Stomach smooth muscle (tissue), 2 donors: ENCODE measurements at regions not wholly inside any gene's neighbourhood (a gene's known extent, or its start where the extent isn't known, plus 50 kb on each side); places are given as distances from the start of the nearest gene placed in this dataset.

Experiments
- H3K27ac ChIP-seq: one replicate; pipeline ENCODE4 v1.7.0; 2013; ENCODE audit warnings: mild to moderate bottlenecking, low read length, inconsistent platforms
- H3K27me3 ChIP-seq, 2 donors: one replicate each; pipeline ENCODE4 v1.7.0; 2013; ENCODE audit warnings: low read length in 2 of 2; ENCODE audit not compliant: insufficient read depth in 2 of 2, control insufficient read depth in 1 of 2
- H3K36me3 ChIP-seq, 2 donors: one replicate each; pipeline ENCODE4 v1.7.0; 2013; ENCODE audit warnings: low read length in 2 of 2; ENCODE audit not compliant: control insufficient read depth in 2 of 2, insufficient read depth in 2 of 2
- H3K4me1 ChIP-seq: one replicate; pipeline ENCODE4 v1.7.0; 2013; ENCODE audit warnings: low read length; ENCODE audit not compliant: control insufficient read depth, insufficient read depth
- H3K4me3 ChIP-seq, 2 donors: one replicate each; pipeline ENCODE4 v1.7.0; 2013; ENCODE audit warnings: low read length in 2 of 2
- H3K9ac ChIP-seq, 2 donors: one replicate each; pipeline ENCODE4 v1.7.0; 2013; ENCODE audit warnings: low read length in 2 of 2, mild to moderate bottlenecking in 1 of 2
- H3K9me3 ChIP-seq, 2 donors: one replicate each; pipeline ENCODE4 v1.7.0; 2013; ENCODE audit warnings: low read length in 2 of 2; ENCODE audit not compliant: control insufficient read depth in 2 of 2
- donor health status: healthy.
- donor health status: Pancreatic carcinoma.

DNA sequence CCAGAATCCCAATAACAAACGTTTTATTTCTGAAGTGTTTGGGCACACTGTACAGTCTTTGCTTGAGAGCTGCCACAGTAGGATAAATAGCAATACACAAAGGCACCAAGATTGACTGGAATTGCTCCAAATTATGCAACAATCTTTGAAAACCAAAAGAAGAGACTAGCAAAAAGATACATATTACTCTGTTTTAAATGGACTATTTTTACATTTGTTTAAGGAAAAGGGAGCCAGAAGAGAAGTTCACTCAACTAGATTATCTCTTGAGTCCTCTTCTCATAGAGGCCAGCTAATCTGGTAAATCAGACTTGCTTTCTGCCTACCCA lies 385.0 kb upstream of the SLC30A5 start:
- no peak overlapping the region for H3K9ac ChIP-seq
- no peak overlapping the region for H3K4me3 ChIP-seq
- no peak overlapping the region for H3K27ac ChIP-seq
- H3K36me3 ChIP-seq = no peaks in the 10 kb centered on the region
- H3K4me1 ChIP-seq = no peaks in the 10 kb centered on the region
- no peaks in the 10 kb centered on the region for H3K9me3 ChIP-seq
- no peaks in the 10 kb centered on the region for H3K27me3 ChIP-seq

DNA sequence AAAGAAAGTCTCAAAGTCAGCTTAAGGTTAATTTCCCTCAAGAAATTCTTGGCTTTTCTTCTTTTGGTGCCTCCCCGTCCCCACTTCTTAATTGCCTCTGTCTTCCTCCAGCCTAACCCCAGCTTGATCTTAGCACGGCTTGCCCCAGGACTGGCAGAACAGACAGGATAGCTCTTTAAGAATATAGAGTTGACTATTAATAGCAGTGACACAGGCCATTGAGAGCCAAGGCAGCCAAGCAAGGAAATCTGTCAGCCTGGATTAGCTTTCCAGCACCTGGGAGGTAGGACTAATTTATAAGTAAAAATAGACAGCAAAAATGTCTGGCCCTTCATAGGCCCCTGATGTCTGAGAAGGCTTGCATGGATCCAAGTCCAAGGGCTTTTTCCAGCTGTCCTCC lies 384.6 kb upstream of the SLC30A5 start:
- Histone ChIP-seq H3K4me3 (no peak overlapping the region), H3K27ac (no peak overlapping the region), H3K9ac (no peak overlapping the region), H3K4me1 (no peaks in the 10 kb centered on the region), H3K36me3 (no peaks in the 10 kb centered on the region), H3K9me3 (no peaks in the 10 kb centered on the region), H3K27me3 (no peaks in the 10 kb centered on the region)

- H3K9ac ChIP-seq = no peak overlapping the region
- no peak overlapping the region for H3K27ac ChIP-seq
- H3K36me3 ChIP-seq = no peaks in the 10 kb centered on the region
- no peaks in the 10 kb centered on the region for H3K4me1 ChIP-seq
- no peak overlapping the region for H3K4me3 ChIP-seq
- no peaks in the 10 kb centered on the region for H3K27me3 ChIP-seq
- H3K9me3 ChIP-seq = no peaks in the 10 kb centered on the region
Measured at GRCh38 chr5:68710514-68710913, 383.3 kb upstream of the SLC30A5 start.

DNA sequence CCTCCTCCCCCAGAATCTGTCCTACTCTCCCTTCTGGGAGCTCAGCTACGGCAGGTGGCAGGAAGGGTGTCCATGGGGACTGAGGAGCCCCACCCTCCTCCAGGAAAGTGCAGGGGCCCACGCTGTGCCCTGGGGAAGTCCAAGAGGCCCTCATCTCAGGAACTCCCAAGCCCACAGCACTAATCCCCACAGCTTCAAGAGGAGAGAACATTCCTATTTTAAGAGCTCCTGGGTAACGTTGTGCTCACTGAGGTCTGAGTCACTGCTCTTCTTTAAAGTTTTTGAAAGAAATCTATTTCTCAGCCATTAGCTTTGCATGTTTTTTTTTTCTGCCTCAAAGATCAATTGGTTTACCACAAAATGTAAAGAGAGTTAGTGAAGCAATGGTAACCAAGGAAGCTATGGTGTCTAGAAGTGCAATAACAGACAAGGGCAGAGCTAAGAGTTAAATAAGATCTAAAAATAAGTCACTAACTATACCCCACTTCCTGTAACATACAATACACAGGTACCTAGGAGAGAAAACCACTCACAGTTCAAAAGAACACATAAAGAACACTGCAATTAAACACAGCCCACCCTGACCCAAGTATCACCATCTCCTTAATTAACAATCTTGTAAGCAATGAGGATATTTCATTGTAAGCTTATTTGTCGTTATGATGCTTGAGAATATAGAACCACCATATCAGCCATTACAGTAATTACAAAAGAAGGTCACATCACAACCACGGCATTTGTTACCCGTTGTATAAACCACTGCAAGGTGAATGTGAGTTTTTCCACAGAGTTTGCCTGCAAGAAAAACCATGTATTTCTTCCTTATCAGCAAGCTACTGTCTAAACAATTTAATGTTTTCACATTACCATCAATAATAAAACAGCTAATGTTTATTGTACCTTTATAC lies 382.3 kb upstream of the SLC30A5 start:
- Histone ChIP-seq H3K27ac (no peak overlapping the region), H3K9ac (no peak overlapping the region), H3K36me3 (no peaks in the 10 kb centered on the region), H3K9me3 (no peaks in the 10 kb centered on the region), H3K4me1 (no peaks in the 10 kb centered on the region), H3K4me3 (no peak overlapping the region), H3K27me3 (no peaks in the 10 kb centered on the region)

DNA sequence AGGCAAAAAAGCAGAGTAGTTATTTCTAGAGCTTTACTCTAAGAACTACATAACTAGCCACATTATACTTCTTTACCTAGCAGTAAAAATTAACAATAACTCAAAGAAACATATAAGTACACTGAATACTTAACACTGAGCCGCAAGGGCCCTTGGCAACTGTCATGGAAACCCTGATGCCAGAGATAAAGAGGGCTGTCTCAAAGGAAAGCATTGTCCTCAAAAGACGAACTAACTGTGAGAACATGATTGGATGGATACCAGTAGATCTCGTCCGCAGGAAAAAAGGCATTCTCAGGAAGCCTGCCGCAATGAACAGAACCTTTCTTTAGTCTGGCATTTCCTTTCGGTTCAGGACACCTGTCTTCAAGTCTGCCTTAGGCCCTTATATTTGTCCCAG lies 379.0 kb upstream of the SLC30A5 start:
- H3K4me3 ChIP-seq = no peak overlapping the region
- no peaks in the 10 kb centered on the region for H3K27me3 ChIP-seq
- H3K9ac ChIP-seq = no peak overlapping the region
- H3K9me3 ChIP-seq = no peaks in the 10 kb centered on the region
- no peak overlapping the region for H3K27ac ChIP-seq
- no peaks in the 10 kb centered on the region for H3K36me3 ChIP-seq
- no peaks in the 10 kb centered on the region for H3K4me1 ChIP-seq

DNA sequence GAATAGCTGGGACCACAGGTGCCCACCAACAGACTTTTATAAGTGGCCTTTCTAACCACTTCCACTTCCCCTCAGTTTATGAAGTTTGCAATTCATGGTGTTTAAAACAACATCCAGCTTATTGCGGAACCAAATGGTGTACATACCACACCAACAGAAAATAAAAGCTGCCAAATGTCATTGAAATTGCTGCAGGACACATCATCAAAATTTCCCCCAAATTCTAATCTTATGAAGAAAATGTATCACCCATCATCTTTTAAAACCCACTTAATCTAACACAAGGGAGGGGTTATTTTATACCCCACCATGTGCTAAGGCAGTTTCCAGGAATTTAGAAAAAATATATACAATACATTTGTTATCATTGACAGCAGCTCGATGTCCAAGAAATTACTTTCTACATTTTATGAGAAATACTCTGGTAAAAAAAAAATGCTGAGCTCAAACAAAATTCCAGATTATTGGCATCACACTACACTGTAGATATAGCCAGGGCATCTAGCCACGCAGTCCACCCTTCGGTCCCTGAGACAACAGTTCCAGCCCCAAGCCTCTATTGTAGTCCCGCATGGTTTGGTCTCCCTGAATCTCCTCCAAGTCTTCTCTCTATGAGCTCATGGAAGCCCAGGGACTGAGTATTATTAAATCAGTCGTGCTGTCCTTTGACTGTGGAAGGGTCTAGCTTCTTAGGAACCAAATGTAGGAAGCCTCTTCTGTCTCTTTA lies 372.8 kb upstream of the SLC30A5 start:
- no peaks in the 10 kb centered on the region for H3K9me3 ChIP-seq
- H3K27ac ChIP-seq = no peak overlapping the region
- no peaks in the 10 kb centered on the region for H3K27me3 ChIP-seq
- H3K36me3 ChIP-seq = no peaks in the 10 kb centered on the region
- H3K4me1 ChIP-seq = no peaks in the 10 kb centered on the region
- H3K4me3 ChIP-seq = no peak overlapping the region
- H3K9ac ChIP-seq = no peak overlapping the region

DNA sequence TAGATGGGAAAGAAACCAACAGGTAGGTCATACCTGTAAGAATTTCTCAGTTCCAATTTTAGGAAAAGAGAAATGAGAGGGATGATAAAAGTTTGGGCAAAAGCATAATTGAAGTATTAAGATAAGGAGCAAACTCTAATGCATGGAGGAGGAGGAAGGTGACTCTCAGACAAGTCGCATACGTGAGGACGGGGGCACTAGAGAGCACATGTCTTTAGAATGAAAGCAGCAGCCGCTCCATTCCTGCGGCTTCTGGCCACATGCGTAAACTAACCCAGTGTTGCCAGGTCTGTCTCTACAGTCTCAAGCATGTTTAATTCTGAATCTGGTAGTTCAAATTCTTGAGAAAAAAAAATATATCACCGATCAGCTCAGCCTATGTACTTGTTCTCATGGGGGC lies 371.5 kb upstream of the SLC30A5 start:
- Histone ChIP-seq H3K27ac (no peak overlapping the region), H3K27me3 (no peaks in the 10 kb centered on the region), H3K4me1 (no peaks in the 10 kb centered on the region), H3K4me3 (no peak overlapping the region), H3K9ac (no peak overlapping the region), H3K36me3 (no peaks in the 10 kb centered on the region), H3K9me3 (no peaks in the 10 kb centered on the region)

GRCh38 chr5:68725905-68726683 lies 367.7 kb upstream of the SLC30A5 start:
- Histone ChIP-seq H3K36me3 (no peaks in the 10 kb centered on the region), H3K27ac (no peak overlapping the region), H3K27me3 (no peaks in the 10 kb centered on the region), H3K4me3 (no peak overlapping the region), H3K9ac (no peak overlapping the region), H3K9me3 (no peaks in the 10 kb centered on the region), H3K4me1 (peaks cover 5% of the 10 kb centered on the region)

DNA sequence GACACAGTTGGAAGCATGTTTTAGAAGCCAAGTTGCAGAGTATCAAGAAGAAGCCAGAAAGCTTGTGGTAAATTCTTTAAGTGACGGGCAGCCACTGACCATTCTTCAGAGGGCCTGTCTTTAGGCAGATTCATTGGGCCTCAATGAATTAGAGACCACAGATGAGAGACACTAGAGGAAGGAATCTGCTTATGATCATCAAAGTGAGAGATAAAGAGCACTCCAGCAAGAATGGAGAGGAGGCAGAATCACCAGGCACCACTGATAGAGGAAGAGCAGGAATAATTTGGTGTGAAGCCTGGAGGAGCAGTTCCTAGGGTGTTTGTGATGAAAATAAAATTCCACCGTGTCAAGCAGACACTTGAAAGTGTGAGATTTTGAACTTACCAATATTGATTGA lies 365.9 kb upstream of the SLC30A5 start:
- H3K27ac ChIP-seq = no peak overlapping the region
- H3K9me3 ChIP-seq = no peaks in the 10 kb centered on the region
- H3K4me3 ChIP-seq = no peak overlapping the region
- H3K36me3 ChIP-seq = no peaks in the 10 kb centered on the region
- H3K4me1 ChIP-seq = peaks cover 5% of the 10 kb centered on the region
- H3K9ac ChIP-seq = no peak overlapping the region
- H3K27me3 ChIP-seq = no peaks in the 10 kb centered on the region

DNA sequence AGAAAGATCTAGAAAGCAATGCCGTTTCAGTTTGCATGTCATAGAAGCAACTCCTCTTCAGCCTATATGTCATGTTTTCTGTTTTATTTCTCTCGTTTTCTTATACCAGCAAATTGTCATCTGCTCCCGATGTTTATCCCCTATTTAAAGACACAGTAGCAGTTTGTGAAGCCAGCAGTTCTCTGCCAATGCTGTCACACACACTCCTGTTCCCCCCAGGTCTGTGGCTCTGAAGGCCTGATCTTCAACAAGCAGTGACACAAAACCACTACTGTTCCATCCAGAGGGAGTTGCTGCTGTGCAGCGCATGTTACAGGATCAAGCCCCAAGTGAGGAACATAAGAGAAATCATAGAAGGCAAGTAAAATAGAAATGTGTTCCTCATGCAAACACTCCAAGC lies 364.1 kb upstream of the SLC30A5 start:
- Histone ChIP-seq H3K36me3 (no peaks in the 10 kb centered on the region), H3K4me1 (peaks cover 5% of the 10 kb centered on the region), H3K9ac (no peak overlapping the region), H3K27me3 (no peaks in the 10 kb centered on the region), H3K4me3 (no peak overlapping the region), H3K27ac (no peak overlapping the region), H3K9me3 (no peaks in the 10 kb centered on the region)
